Tibial artery (tissue), 4 donors: ENCODE measurements at regions not wholly inside any gene's neighbourhood (a gene's known extent, or its start where the extent isn't known, plus 50 kb on each side); places are given as distances from the start of the nearest gene placed in this dataset.

ENCODE experiments used
- DNase-seq, 2 donors: peaks; one replicate each; pipeline ENCODE4 v3.0.0-alpha.2; 2019
- H3K27ac ChIP-seq, 2 donors: fragments of 200-600 bp; sonication (generic) in 1 of 2; 1 replicate in 1 of 2; 2 replicates in 1 of 2; pipeline ENCODE4 v1.5.1; 2018 to 2019; ENCODE audit warnings: mild to moderate bottlenecking in 1 of 2
- H3K27me3 ChIP-seq, 2 donors: fragments of 200-600 bp; sonication (generic) in 1 of 2; one replicate each; pipeline versions ENCODE4 v1.5.1 to v1.6.0; 2016 to 2019
- H3K36me3 ChIP-seq, 3 donors: fragments of 200-600 bp; sonication (generic) in 2 of 3; one replicate each; pipeline ENCODE4 v1.5.1; 2016 to 2019; ENCODE audit warnings: mild to moderate bottlenecking in 2 of 3
- H3K4me1 ChIP-seq, 4 donors: fragments of 200-600 bp; sonication (generic) in 2 of 4; 1 replicate in 3 of 4; 2 replicates in 1 of 4; pipeline ENCODE4 v1.5.1; 2016 to 2019
- H3K4me3 ChIP-seq, 2 donors: fragments of 200-600 bp; sonication (generic) in 1 of 2; 1 replicate in 1 of 2; 2 replicates in 1 of 2; pipeline ENCODE4 v1.5.1; 2018 to 2019; ENCODE audit warnings: mild to moderate bottlenecking in 2 of 2
- H3K9me3 ChIP-seq, 3 donors: fragments of 200-600 bp; sonication (generic) in 1 of 3; one replicate each; pipeline ENCODE4 v1.5.1; 2016 to 2019
- intact Hi-C: fragments of 100-400 bp; cut with DNase I; formaldehyde crosslinking; loops from one replicate; pipeline ENCODE4 v1.15.0; 2023; ENCODE audit warnings: low total_unique reads
- TF ChIP-seq, protein P1 (sequence below), 2 experiments: fragments of 200-600 bp in 1 of 2; fragments of 450-650 bp in 1 of 2; IDR thresholded peaks; one replicate each; pipeline ENCODE4 v1.5.1; 2017 to 2019; ENCODE audit warnings: antibody characterized with exemption in 2 of 2, mild to moderate bottlenecking in 1 of 2, moderate library complexity in 1 of 2

GRCh38 chr2:217334561-217334960, 474.7 kb upstream of the TNP1 start:
- H3K9me3 ChIP-seq = no peaks in the 10 kb centered on the region
- intact Hi-C loops = no loop called here
- DNase-seq = no peak
- H3K4me1 ChIP-seq = peaks cover 0 to 33% (median 18%) of the 10 kb centered on the region in 4 donors
- no peaks in the 10 kb centered on the region for H3K27me3 ChIP-seq
- TF ChIP-seq, protein P1, sequence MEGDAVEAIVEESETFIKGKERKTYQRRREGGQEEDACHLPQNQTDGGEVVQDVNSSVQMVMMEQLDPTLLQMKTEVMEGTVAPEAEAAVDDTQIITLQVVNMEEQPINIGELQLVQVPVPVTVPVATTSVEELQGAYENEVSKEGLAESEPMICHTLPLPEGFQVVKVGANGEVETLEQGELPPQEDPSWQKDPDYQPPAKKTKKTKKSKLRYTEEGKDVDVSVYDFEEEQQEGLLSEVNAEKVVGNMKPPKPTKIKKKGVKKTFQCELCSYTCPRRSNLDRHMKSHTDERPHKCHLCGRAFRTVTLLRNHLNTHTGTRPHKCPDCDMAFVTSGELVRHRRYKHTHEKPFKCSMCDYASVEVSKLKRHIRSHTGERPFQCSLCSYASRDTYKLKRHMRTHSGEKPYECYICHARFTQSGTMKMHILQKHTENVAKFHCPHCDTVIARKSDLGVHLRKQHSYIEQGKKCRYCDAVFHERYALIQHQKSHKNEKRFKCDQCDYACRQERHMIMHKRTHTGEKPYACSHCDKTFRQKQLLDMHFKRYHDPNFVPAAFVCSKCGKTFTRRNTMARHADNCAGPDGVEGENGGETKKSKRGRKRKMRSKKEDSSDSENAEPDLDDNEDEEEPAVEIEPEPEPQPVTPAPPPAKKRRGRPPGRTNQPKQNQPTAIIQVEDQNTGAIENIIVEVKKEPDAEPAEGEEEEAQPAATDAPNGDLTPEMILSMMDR (IDR thresholded peaks at IDR 0.05) = no peak
- H3K27ac ChIP-seq = no peak overlapping the region
- no peak overlapping the region for H3K4me3 ChIP-seq
- no peaks in the 10 kb centered on the region for H3K36me3 ChIP-seq

DNA sequence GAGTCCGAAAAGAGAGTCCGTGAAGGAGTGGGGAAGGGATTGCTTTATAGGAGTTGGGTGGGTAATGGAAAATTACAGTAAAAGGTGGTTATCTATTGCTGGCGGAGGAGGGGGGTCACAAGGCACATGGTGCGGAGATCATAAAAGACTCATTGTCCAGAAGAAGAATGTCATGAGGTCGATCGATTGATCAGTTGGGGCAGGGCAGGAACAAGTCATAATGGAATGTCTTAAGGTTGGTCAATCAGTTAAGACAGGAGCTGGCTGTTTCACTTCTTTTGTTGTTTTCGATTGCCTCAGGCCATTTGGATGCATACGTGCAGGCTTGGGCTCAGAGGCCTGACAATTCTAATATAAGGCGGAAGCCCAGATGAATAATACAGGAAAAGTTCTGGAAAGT, 473.0 kb upstream of the TNP1 start:
- Histone ChIP-seq H3K9me3 (no peaks in the 10 kb centered on the region), H3K27ac (no peak overlapping the region), H3K36me3 (no peaks in the 10 kb centered on the region), H3K4me1 (peaks cover 0 to 40% (median 21%) of the 10 kb centered on the region in 4 donors), H3K27me3 (no peaks in the 10 kb centered on the region), H3K4me3 (no peak overlapping the region)
- TF ChIP-seq, protein P1 (IDR thresholded peaks at IDR 0.05) = no peak
- intact Hi-C loops = no loop called here
- DNase-seq = no peak

DNA sequence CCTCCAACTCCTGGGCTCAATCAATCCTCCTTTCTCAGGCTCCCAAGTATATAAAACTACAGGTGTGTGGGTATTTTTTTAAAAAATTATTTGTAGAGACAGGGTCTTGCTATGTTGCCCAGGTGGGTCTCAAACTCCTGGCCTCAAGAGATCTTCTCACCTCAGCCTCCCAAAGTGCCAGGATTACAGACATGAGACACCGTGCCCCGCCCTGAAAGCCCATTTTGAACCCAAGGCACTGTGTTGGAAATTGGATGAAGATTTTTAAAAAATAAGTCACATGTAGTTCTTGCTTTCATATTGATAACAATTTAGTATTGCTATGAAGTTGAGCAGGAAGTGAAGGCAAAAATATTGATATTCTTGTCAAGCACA, 472.5 kb upstream of the TNP1 start:
- peaks cover 0 to 43% (median 21%) of the 10 kb centered on the region in 4 donors for H3K4me1 ChIP-seq
- no peak overlapping the region for H3K27ac ChIP-seq
- H3K4me3 ChIP-seq = no peak overlapping the region
- H3K36me3 ChIP-seq = no peaks in the 10 kb centered on the region
- TF ChIP-seq, protein P1 (IDR thresholded peaks at IDR 0.05) = no peak
- H3K9me3 ChIP-seq = no peaks in the 10 kb centered on the region
- intact Hi-C loops = no loop called here
- no peak for DNase-seq
- no peaks in the 10 kb centered on the region for H3K27me3 ChIP-seq

- no peaks in the 10 kb centered on the region for H3K27me3 ChIP-seq
- TF ChIP-seq, protein P1 (IDR thresholded peaks at IDR 0.05) = no peak
- no peaks in the 10 kb centered on the region for H3K36me3 ChIP-seq
- intact Hi-C loops = no loop called here
- H3K27ac ChIP-seq = peak overlapping the region in 1 of 2 donors; percentile 41
- H3K9me3 ChIP-seq = no peaks in the 10 kb centered on the region
- H3K4me3 ChIP-seq = no peak overlapping the region
- H3K4me1 ChIP-seq = peaks cover 0 to 43% (median 21%) of the 10 kb centered on the region in 4 donors
- DNase-seq = no peak
Measured at GRCh38 chr2:217331523-217332416, 471.9 kb upstream of the TNP1 start.

DNA sequence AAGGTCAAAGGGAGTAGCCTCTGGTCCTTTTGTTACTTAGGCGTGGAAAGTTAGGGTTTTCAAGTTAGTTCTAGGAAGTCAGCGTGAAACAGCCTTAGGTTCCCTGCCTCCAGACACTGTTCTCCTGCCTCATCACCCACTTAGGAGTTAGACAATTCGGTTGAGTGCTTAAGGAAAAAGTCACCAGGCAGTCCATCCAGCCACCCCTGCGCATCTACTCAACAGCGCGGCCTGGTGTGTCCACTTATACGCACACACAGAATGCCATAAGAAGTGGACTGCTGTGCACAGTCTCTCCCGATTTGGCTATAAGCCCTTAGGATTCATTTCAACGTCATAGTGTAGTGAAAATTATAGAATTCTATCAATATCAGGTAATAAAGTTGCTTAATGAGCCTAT, 470.8 kb upstream of the TNP1 start:
- DNase-seq = no peak
- Histone ChIP-seq H3K4me1 (peaks cover 0 to 43% (median 23%) of the 10 kb centered on the region in 4 donors), H3K27me3 (no peaks in the 10 kb centered on the region), H3K36me3 (no peaks in the 10 kb centered on the region), H3K27ac (no peak overlapping the region), H3K4me3 (no peak overlapping the region), H3K9me3 (no peaks in the 10 kb centered on the region)
- intact Hi-C loops = no loop called here
- TF ChIP-seq, protein P1 (IDR thresholded peaks at IDR 0.05) = no peak
